ENCODE measurements at regions not wholly inside any gene's neighbourhood (a gene's known extent, or its start where the extent isn't known, plus 50 kb on each side); places are given as distances from the start of the nearest gene placed in this dataset.

GRCh38 chr3:18847583-18848197 lies 300.6 kb upstream of the KCNH8 start:
- no peak for DNase-seq (ENCODE audit: low spot score)
- H3K36me3 Mint-ChIP-seq (ENCODE audit: low read depth): no peaks in the 10 kb centered on the region

GRCh38 chr3:18843983-18844382 lies 304.3 kb upstream of the KCNH8 start:
- no peaks in the 10 kb centered on the region for H3K27me3 Mint-ChIP-seq (ENCODE audit: low read depth)
- H3K4me1 Mint-ChIP-seq (ENCODE audit: low read depth): peaks cover 28% of the 10 kb centered on the region
- H3K36me3 Mint-ChIP-seq (ENCODE audit: low read depth): no peaks in the 10 kb centered on the region
- peak overlapping the region; percentile 39 for H3K4me3 Mint-ChIP-seq
- no peak overlapping the region for H3K27ac Mint-ChIP-seq
- no peaks in the 10 kb centered on the region for H3K9me3 Mint-ChIP-seq
- DNase-seq (ENCODE audit: low spot score): no peak

More at GRCh38 chr3:18847583-18848197, 300.6 kb upstream of the KCNH8 start:
- H3K9me3 Mint-ChIP-seq: no peaks in the 10 kb centered on the region
- H3K4me3 Mint-ChIP-seq: no peak overlapping the region
- no peak overlapping the region for H3K27ac Mint-ChIP-seq
- no peaks in the 10 kb centered on the region for H3K27me3 Mint-ChIP-seq (ENCODE audit: low read depth)
- peaks cover 28% of the 10 kb centered on the region for H3K4me1 Mint-ChIP-seq (ENCODE audit: low read depth)

- Mint-ChIP-seq H3K4me3 (no peak overlapping the region), H3K27me3 (ENCODE audit: low read depth) (no peaks in the 10 kb centered on the region), H3K9me3 (no peaks in the 10 kb centered on the region), H3K27ac (no peak overlapping the region), H3K36me3 (ENCODE audit: low read depth) (no peaks in the 10 kb centered on the region), H3K4me1 (ENCODE audit: low read depth) (peaks cover 28% of the 10 kb centered on the region)
- no peak for DNase-seq (ENCODE audit: low spot score)
Observed at GRCh38 chr3:18843188-18843587, 305.1 kb upstream of the KCNH8 start.

GRCh38 chr3:18841422-18842343 lies 306.6 kb upstream of the KCNH8 start:
- Mint-ChIP-seq H3K27ac (no peak overlapping the region), H3K27me3 (ENCODE audit: low read depth) (no peaks in the 10 kb centered on the region), H3K36me3 (ENCODE audit: low read depth) (no peaks in the 10 kb centered on the region), H3K4me3 (no peak overlapping the region), H3K4me1 (ENCODE audit: low read depth) (peaks cover 27% of the 10 kb centered on the region), H3K9me3 (no peaks in the 10 kb centered on the region)
- no peak for DNase-seq (ENCODE audit: low spot score)

- H3K27ac Mint-ChIP-seq: no peak overlapping the region
- H3K36me3 Mint-ChIP-seq (ENCODE audit: low read depth): no peaks in the 10 kb centered on the region
- no peaks in the 10 kb centered on the region for H3K9me3 Mint-ChIP-seq
- H3K4me3 Mint-ChIP-seq: no peak overlapping the region
- H3K27me3 Mint-ChIP-seq (ENCODE audit: low read depth): no peaks in the 10 kb centered on the region
- peaks cover 32% of the 10 kb centered on the region for H3K4me1 Mint-ChIP-seq (ENCODE audit: low read depth)
- DNase-seq (ENCODE audit: low spot score): no peak
Observed at GRCh38 chr3:18840535-18841137, 307.7 kb upstream of the KCNH8 start.

- peaks cover 18% of the 10 kb centered on the region for H3K4me1 Mint-ChIP-seq (ENCODE audit: low read depth)
- no peak overlapping the region for H3K27ac Mint-ChIP-seq
- no peaks in the 10 kb centered on the region for H3K36me3 Mint-ChIP-seq (ENCODE audit: low read depth)
- DNase-seq (ENCODE audit: low spot score): no peak
- no peaks in the 10 kb centered on the region for H3K27me3 Mint-ChIP-seq (ENCODE audit: low read depth)
- no peaks in the 10 kb centered on the region for H3K9me3 Mint-ChIP-seq
- no peak overlapping the region for H3K4me3 Mint-ChIP-seq
Observed at GRCh38 chr3:18838758-18839157, 309.6 kb upstream of the KCNH8 start.

- Mint-ChIP-seq H3K36me3 (ENCODE audit: low read depth) (no peaks in the 10 kb centered on the region), H3K27ac (no peak overlapping the region), H3K4me3 (no peak overlapping the region), H3K4me1 (ENCODE audit: low read depth) (peaks cover 15% of the 10 kb centered on the region), H3K27me3 (ENCODE audit: low read depth) (no peaks in the 10 kb centered on the region), H3K9me3 (no peaks in the 10 kb centered on the region)
- DNase-seq (ENCODE audit: low spot score): no peak
Observed at GRCh38 chr3:18837137-18837755, 311.1 kb upstream of the KCNH8 start.

- Mint-ChIP-seq H3K36me3 (ENCODE audit: low read depth) (no peaks in the 10 kb centered on the region), H3K9me3 (no peaks in the 10 kb centered on the region), H3K27me3 (ENCODE audit: low read depth) (no peaks in the 10 kb centered on the region), H3K27ac (no peak overlapping the region), H3K4me3 (no peak overlapping the region), H3K4me1 (ENCODE audit: low read depth) (peaks cover 17% of the 10 kb centered on the region)
- no peak for DNase-seq (ENCODE audit: low spot score)
Observed at GRCh38 chr3:18835021-18835420, 313.3 kb upstream of the KCNH8 start.

GRCh38 chr3:18830087-18830486 lies 318.2 kb upstream of the KCNH8 start:
- Mint-ChIP-seq H3K36me3 (ENCODE audit: low read depth) (no peaks in the 10 kb centered on the region), H3K4me3 (no peak overlapping the region), H3K9me3 (peaks cover 3% of the 10 kb centered on the region), H3K27me3 (ENCODE audit: low read depth) (no peaks in the 10 kb centered on the region), H3K4me1 (ENCODE audit: low read depth) (peaks cover 12% of the 10 kb centered on the region), H3K27ac (no peak overlapping the region)
- DNase-seq (ENCODE audit: low spot score): peak; percentile 15

- Mint-ChIP-seq H3K27ac (no peak overlapping the region), H3K36me3 (ENCODE audit: low read depth) (no peaks in the 10 kb centered on the region), H3K4me3 (no peak overlapping the region), H3K9me3 (peaks cover 3% of the 10 kb centered on the region), H3K27me3 (ENCODE audit: low read depth) (no peaks in the 10 kb centered on the region), H3K4me1 (ENCODE audit: low read depth) (peaks cover 12% of the 10 kb centered on the region)
- no peak for DNase-seq (ENCODE audit: low spot score)
Observed at GRCh38 chr3:18828637-18829036, 319.7 kb upstream of the KCNH8 start.

- Mint-ChIP-seq H3K4me3 (no peak overlapping the region), H3K27ac (no peak overlapping the region), H3K4me1 (ENCODE audit: low read depth) (peaks cover 12% of the 10 kb centered on the region), H3K36me3 (ENCODE audit: low read depth) (no peaks in the 10 kb centered on the region), H3K9me3 (peaks cover 3% of the 10 kb centered on the region), H3K27me3 (ENCODE audit: low read depth) (no peaks in the 10 kb centered on the region)
- no peak for DNase-seq (ENCODE audit: low spot score)
Observed at GRCh38 chr3:18827664-18828063, 320.6 kb upstream of the KCNH8 start.

- DNase-seq (ENCODE audit: low spot score): no peak
- Mint-ChIP-seq H3K36me3 (ENCODE audit: low read depth) (no peaks in the 10 kb centered on the region), H3K27me3 (ENCODE audit: low read depth) (no peaks in the 10 kb centered on the region), H3K4me3 (no peak overlapping the region), H3K4me1 (ENCODE audit: low read depth) (peaks cover 12% of the 10 kb centered on the region), H3K27ac (no peak overlapping the region), H3K9me3 (peaks cover 3% of the 10 kb centered on the region)
Observed at GRCh38 chr3:18825665-18826064, 322.6 kb upstream of the KCNH8 start.

GRCh38 chr3:18813300-18813699 lies 335.0 kb upstream of the KCNH8 start:
- Mint-ChIP-seq H3K36me3 (ENCODE audit: low read depth) (no peaks in the 10 kb centered on the region), H3K4me1 (ENCODE audit: low read depth) (peaks cover 6% of the 10 kb centered on the region), H3K27ac (no peak overlapping the region), H3K4me3 (no peak overlapping the region), H3K9me3 (peaks cover 9% of the 10 kb centered on the region), H3K27me3 (ENCODE audit: low read depth) (no peaks in the 10 kb centered on the region)
- DNase-seq (ENCODE audit: low spot score): no peak

GRCh38 chr3:18812316-18812715 lies 336.0 kb upstream of the KCNH8 start:
- Mint-ChIP-seq H3K9me3 (peaks cover 8% of the 10 kb centered on the region), H3K27me3 (ENCODE audit: low read depth) (no peaks in the 10 kb centered on the region), H3K4me1 (ENCODE audit: low read depth) (peaks cover 6% of the 10 kb centered on the region), H3K36me3 (ENCODE audit: low read depth) (no peaks in the 10 kb centered on the region), H3K4me3 (no peak overlapping the region), H3K27ac (no peak overlapping the region)
- DNase-seq (ENCODE audit: low spot score): no peak

All from T-helper 2 cell treated with Interferon-gamma antibody and Interleukin-4, amounts not matched to agents 5 μg/mL and 100 μg/mL, for 36 hours (primary cell).